Bronchial epithelial cell (primary cell): ENCODE measurements at regions not wholly inside any gene's neighbourhood (a gene's known extent, or its start where the extent isn't known, plus 50 kb on each side); places are given as distances from the start of the nearest gene placed in this dataset.

Source experiments
- DNase-seq: peaks from one replicate; pipeline ENCODE4 v3.0.0-alpha.2; 2010; ENCODE audit warnings: low read depth
- FAIRE-seq: peaks from 2 replicates; lab custom pipeline; 2011; peaks lifted over from hg19 to GRCh38; lab: Jason Lieb, UNC
- H3K27me3 ChIP-seq: 2 replicates; pipeline ENCODE4 v1.5.1; 2011; ENCODE audit warnings: low read length; ENCODE audit not compliant: control insufficient read depth, insufficient read depth
- H3K36me3 ChIP-seq: 2 replicates; pipeline ENCODE4 v1.5.1; 2011; ENCODE audit warnings: low read length; ENCODE audit not compliant: control insufficient read depth, insufficient read depth
- H3K4me3 ChIP-seq: 2 replicates; pipeline ENCODE4 v1.5.1; 2011; ENCODE audit warnings: mild to moderate bottlenecking, low read depth, low read length, control low read depth
- TF ChIP-seq, protein P1 (sequence below): IDR thresholded peaks from 2 replicates; pipeline ENCODE4 v1.5.1; 2011; ENCODE audit warnings: mild to moderate bottlenecking, moderate library complexity, low read length, control low read depth, inconsistent platforms; ENCODE audit not compliant: insufficient read depth, severe bottlenecking

DNA sequence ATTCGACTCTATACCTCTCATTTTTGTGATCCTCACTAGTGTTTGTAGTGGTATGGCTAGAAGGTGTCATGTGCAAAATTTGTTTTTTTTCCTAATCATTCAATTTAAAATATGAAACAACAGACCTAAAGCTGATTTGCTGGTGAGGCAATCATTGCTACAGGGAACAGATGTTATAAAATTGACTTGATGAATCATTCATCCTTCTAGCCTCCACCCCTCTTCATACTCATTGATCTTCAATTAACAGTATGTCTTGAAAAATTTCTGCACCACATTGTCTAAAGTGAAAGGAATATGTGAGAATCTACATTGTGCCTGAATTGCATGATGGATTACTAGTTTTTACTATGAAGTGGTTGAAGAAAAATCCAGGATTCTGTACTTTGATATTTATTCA lies 349.0 kb upstream of the NAV3 start:
- no peak for FAIRE-seq
- Histone ChIP-seq H3K36me3 (no peaks in the 10 kb centered on the region), H3K27me3 (no peaks in the 10 kb centered on the region), H3K4me3 (no peak overlapping the region)
- DNase-seq = no peak
- TF ChIP-seq, protein P1, sequence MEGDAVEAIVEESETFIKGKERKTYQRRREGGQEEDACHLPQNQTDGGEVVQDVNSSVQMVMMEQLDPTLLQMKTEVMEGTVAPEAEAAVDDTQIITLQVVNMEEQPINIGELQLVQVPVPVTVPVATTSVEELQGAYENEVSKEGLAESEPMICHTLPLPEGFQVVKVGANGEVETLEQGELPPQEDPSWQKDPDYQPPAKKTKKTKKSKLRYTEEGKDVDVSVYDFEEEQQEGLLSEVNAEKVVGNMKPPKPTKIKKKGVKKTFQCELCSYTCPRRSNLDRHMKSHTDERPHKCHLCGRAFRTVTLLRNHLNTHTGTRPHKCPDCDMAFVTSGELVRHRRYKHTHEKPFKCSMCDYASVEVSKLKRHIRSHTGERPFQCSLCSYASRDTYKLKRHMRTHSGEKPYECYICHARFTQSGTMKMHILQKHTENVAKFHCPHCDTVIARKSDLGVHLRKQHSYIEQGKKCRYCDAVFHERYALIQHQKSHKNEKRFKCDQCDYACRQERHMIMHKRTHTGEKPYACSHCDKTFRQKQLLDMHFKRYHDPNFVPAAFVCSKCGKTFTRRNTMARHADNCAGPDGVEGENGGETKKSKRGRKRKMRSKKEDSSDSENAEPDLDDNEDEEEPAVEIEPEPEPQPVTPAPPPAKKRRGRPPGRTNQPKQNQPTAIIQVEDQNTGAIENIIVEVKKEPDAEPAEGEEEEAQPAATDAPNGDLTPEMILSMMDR = no peak

DNA sequence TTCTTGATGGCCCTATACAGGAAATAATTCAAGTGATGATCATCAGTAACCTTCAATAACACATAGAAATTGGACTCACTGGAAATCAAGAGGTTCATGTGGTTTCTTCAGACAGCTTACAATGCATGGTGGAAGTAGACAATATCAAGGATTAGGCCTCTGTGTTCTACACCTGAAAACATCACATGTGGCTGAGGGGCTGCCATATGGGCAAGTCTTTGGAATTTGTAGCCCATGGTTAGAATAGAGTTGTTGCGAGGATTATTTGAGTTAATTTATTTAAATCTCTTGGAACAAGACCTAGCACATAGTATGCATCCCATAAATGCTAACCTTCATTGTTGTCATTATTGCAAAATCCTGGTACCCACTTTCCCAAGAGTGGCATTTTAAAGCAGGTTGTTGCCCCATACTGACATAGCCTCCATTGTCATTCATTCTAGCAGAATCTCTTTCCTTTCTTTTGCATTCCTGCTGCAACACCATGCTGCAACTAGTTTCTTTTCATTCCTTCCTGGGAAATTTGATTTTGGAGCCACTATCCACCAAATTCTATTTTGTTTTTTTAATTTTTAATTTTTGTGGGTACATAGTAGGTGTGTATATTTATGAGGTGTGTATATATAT lies 352.7 kb upstream of the NAV3 start:
- DNase-seq (no peak), FAIRE-seq (no peak)
- TF ChIP-seq, protein P1 = no peak
- no peaks in the 10 kb centered on the region for H3K36me3 ChIP-seq
- H3K4me3 ChIP-seq = no peak overlapping the region
- H3K27me3 ChIP-seq = no peaks in the 10 kb centered on the region

DNA sequence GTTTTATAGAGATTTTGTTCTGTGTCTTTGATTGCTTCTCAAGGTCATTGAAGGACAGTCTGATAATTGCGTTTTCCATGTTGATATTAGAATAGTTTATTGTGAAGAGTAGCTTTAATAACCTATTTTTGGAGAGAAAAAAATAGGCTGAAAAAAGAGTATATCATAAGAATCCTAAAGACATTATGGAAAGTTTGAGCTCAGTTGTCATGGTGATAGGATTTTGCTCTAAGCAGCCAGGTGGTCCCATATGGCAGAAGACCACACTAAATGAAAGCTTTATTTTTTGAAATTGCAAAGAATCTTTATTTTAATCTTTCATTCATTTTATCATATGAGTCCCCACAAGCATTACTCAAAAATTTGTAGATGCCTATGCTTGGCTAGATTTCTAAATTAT lies 358.9 kb upstream of the NAV3 start:
- H3K4me3 ChIP-seq = no peak overlapping the region
- FAIRE-seq (no peak), DNase-seq (no peak)

DNA sequence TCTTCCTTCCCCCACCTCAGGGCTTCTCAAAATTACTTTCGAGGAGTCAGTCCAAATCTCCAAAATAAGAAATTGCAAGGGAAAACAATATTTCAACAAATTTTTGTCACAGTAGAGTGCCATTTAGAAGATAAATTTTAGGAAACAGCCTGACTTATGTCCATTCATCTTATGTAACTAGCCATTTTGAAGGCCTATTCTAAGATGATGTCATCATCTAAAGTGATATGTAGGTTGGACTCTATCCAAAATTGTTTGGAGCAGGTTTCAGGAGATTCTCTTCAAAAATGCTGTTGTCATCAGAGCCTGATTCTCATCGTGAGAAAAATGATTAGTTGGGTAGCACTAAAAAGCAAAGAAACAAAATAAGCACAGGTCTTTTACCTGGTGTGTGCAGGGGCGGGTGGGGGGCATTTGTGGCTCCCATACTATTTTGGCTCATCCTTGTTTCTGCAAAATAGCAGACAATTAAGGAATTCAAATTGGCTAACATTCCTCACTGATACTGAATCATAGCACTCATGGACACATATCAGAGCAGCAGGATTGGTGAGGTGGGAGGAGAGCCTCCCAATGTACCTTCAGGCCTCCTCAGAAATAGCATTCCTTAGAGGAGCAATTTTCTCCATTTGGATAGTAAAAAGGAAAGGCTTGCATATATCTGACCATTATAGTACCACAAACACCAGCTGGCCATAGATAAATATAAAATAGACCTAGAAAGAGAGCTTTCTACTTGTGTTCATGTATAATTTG lies 360.9 kb upstream of the NAV3 start:
- no peaks in the 10 kb centered on the region for H3K27me3 ChIP-seq
- no peaks in the 10 kb centered on the region for H3K36me3 ChIP-seq
- TF ChIP-seq, protein P1 = no peak
- DNase-seq (no peak), FAIRE-seq (no peak)
- no peak overlapping the region for H3K4me3 ChIP-seq

More for the DNA sequence above, 358.9 kb upstream of the NAV3 start:
- TF ChIP-seq, protein P1 = no peak
- no peaks in the 10 kb centered on the region for H3K36me3 ChIP-seq
- H3K27me3 ChIP-seq = no peaks in the 10 kb centered on the region

DNA sequence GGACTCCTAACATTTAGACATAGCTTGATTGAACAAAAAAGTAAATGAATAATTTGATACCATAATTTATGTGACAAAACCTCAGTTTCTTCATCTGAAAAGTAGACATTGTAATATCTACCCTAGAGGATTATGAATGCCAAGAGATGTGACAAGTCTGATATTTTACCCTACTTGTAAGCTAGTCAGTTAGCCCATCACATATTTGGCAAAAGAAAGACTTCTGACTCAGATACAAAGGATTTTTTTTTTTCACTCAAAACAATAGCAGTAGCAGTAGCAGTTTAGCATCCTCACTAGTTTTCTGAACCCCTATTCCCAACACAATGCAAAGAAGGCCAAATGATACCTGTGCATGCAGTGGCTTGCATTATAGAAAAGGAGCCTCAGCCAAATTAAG lies 377.3 kb upstream of the E2F7 start:
- Histone ChIP-seq H3K4me3 (no peak overlapping the region), H3K36me3 (no peaks in the 10 kb centered on the region), H3K27me3 (no peaks in the 10 kb centered on the region)
- no peak for DNase-seq
- TF ChIP-seq, protein P1 = no peak
- FAIRE-seq = no peak
